ENCODE measurements at regions not wholly inside any gene's neighbourhood (a gene's known extent, or its start where the extent isn't known, plus 50 kb on each side); places are given as distances from the start of the nearest gene placed in this dataset.

DNA sequence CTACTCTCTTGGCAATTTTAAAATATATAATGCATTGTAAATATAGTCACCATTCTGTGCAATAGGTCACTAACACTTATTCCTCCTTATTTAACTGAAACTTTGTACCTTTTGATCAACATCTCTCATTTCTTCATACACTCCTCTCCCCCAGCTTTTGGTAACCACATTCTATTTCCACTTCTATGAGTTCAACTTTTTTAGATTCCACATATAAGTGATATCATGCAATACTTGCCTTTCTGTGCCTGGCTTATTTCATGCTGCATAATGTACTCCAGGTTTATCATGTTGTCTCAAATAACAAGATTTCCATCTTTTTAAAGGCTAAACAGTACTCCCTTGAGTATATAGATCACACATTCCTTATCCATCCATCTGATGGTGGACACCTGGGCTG is 188.8 kb downstream of the NXNL2 start:
- Histone ChIP-seq H3K4me3 (ENCODE audit: low read depth, low read length) (no peak overlapping the region), H3K9me3 (ENCODE audit: control insufficient read depth, insufficient read depth, low read length) (no peaks in the 10 kb centered on the region), H3K27me3 (ENCODE audit: control insufficient read depth, insufficient read depth, low read length) (no peaks in the 10 kb centered on the region), H3K36me3 (ENCODE audit: control insufficient read depth, insufficient read depth, low read length) (no peaks in the 10 kb centered on the region), H3K4me1 (ENCODE audit: control insufficient read depth, insufficient read depth, low read length) (no peaks in the 10 kb centered on the region), H3K27ac (ENCODE audit: low read depth, low read length) (no peak overlapping the region)
- DNase-seq (ENCODE audit: low read depth in 4 of 6, low spot score in 6 of 6): no peak

DNA sequence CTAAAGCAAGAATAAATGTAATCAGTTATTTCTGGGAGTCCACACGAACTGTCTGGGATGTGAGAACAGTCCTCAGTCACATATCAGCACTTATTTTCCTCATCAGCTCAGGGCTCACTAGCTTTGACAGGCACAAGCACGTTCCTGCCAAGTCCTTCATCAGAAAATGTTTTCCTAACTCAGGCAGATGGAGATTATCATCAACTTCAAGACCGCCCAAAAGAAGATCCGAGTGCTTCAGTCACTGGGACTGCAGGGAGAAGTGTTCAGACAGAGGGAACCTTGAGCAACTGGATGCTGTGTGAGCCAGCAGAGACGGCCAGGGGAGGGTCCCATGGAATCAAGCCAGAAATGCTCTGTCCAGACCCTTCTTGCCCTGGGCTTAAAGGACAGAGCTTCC is 189.4 kb downstream of the NXNL2 start:
- no peaks in the 10 kb centered on the region for H3K36me3 ChIP-seq (ENCODE audit: control insufficient read depth, insufficient read depth, low read length)
- DNase-seq (ENCODE audit: low read depth in 4 of 6, low spot score in 6 of 6): peak in 1 of 6 donors; percentile 78
- 76% methylated on average over 5 of the region's 5 CpGs for WGBS (ENCODE audit: insufficient coverage)
- H3K9me3 ChIP-seq (ENCODE audit: control insufficient read depth, insufficient read depth, low read length): no peaks in the 10 kb centered on the region
- no peak overlapping the region for H3K4me3 ChIP-seq (ENCODE audit: low read depth, low read length)
- H3K4me1 ChIP-seq (ENCODE audit: control insufficient read depth, insufficient read depth, low read length): no peaks in the 10 kb centered on the region
- no peak overlapping the region for H3K27ac ChIP-seq (ENCODE audit: low read depth, low read length)
- H3K27me3 ChIP-seq (ENCODE audit: control insufficient read depth, insufficient read depth, low read length): no peaks in the 10 kb centered on the region

DNA sequence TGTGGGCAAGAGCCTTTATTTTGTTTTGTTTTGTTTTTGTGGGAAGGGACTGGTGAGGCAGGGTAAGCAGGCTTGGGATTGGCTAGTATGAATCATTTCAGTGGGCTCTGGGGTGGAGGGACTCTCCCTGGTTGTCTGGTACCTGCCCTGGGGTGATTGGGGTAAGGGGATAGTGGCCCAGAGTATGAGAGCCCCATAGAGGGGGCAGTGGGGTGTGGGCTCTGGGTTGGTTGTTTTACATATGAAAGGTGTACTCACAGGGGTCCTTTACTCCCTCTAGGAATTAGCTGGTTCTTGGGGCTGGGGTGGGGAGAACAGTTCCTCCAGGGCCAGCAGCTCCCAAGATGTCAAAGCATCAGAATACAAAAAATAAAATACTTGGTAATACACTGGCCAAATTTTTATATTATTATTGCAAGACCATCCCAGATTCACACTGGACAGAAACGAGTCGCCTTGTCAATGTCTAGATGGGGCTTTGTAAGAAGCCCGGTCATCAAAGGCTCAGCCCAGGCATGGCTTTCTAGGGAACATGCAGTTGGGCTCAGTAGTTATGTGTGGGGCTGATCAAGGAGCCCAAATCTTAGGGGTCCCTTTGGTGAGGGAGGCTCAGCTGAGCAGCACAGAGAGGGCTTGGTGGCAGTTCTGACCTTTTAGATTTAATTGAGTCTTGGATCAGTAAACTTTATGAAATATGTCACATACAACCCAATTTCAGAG is 190.5 kb downstream of the NXNL2 start:
- no peaks in the 10 kb centered on the region for H3K9me3 ChIP-seq (ENCODE audit: control insufficient read depth, insufficient read depth, low read length)
- 60% methylated on average over 3 of the region's 3 CpGs for WGBS (ENCODE audit: insufficient coverage)
- no peaks in the 10 kb centered on the region for H3K27me3 ChIP-seq (ENCODE audit: control insufficient read depth, insufficient read depth, low read length)
- no peak for DNase-seq (ENCODE audit: low read depth in 4 of 6, low spot score in 6 of 6)
- H3K36me3 ChIP-seq (ENCODE audit: control insufficient read depth, insufficient read depth, low read length): no peaks in the 10 kb centered on the region
- no peak overlapping the region for H3K4me3 ChIP-seq (ENCODE audit: low read depth, low read length)
- no peaks in the 10 kb centered on the region for H3K4me1 ChIP-seq (ENCODE audit: control insufficient read depth, insufficient read depth, low read length)
- H3K27ac ChIP-seq (ENCODE audit: low read depth, low read length): no peak overlapping the region

GRCh38 chr9:88726803-88727202 is 191.8 kb downstream of the NXNL2 start:
- DNase-seq (ENCODE audit: low read depth in 4 of 6, low spot score in 6 of 6): no peak
- H3K27me3 ChIP-seq (ENCODE audit: control insufficient read depth, insufficient read depth, low read length): no peaks in the 10 kb centered on the region
- no peaks in the 10 kb centered on the region for H3K4me1 ChIP-seq (ENCODE audit: control insufficient read depth, insufficient read depth, low read length)
- WGBS (ENCODE audit: insufficient coverage): 100% methylated on average over 1 of the region's 2 CpGs
- H3K27ac ChIP-seq (ENCODE audit: low read depth, low read length): no peak overlapping the region
- no peaks in the 10 kb centered on the region for H3K9me3 ChIP-seq (ENCODE audit: control insufficient read depth, insufficient read depth, low read length)
- no peak overlapping the region for H3K4me3 ChIP-seq (ENCODE audit: low read depth, low read length)
- H3K36me3 ChIP-seq (ENCODE audit: control insufficient read depth, insufficient read depth, low read length): no peaks in the 10 kb centered on the region

- Histone ChIP-seq H3K9me3 (ENCODE audit: control insufficient read depth, insufficient read depth, low read length) (no peaks in the 10 kb centered on the region), H3K4me1 (ENCODE audit: control insufficient read depth, insufficient read depth, low read length) (peaks cover 6% of the 10 kb centered on the region), H3K36me3 (ENCODE audit: control insufficient read depth, insufficient read depth, low read length) (no peaks in the 10 kb centered on the region), H3K27me3 (ENCODE audit: control insufficient read depth, insufficient read depth, low read length) (no peaks in the 10 kb centered on the region), H3K4me3 (ENCODE audit: low read depth, low read length) (no peak overlapping the region), H3K27ac (ENCODE audit: low read depth, low read length) (no peak overlapping the region)
- 100% methylated on average over 1 of the region's 1 CpG for WGBS (ENCODE audit: insufficient coverage)
- no peak for DNase-seq (ENCODE audit: low read depth in 4 of 6, low spot score in 6 of 6)
These were observed 195.8 kb downstream of the NXNL2 start for GRCh38 chr9:88730780-88731179.

GRCh38 chr9:88732128-88732527 is 197.2 kb downstream of the NXNL2 start:
- Histone ChIP-seq H3K4me3 (ENCODE audit: low read depth, low read length) (no peak overlapping the region), H3K27ac (ENCODE audit: low read depth, low read length) (peak overlapping the region; percentile 2), H3K36me3 (ENCODE audit: control insufficient read depth, insufficient read depth, low read length) (no peaks in the 10 kb centered on the region), H3K4me1 (ENCODE audit: control insufficient read depth, insufficient read depth, low read length) (peaks cover 6% of the 10 kb centered on the region), H3K9me3 (ENCODE audit: control insufficient read depth, insufficient read depth, low read length) (no peaks in the 10 kb centered on the region), H3K27me3 (ENCODE audit: control insufficient read depth, insufficient read depth, low read length) (no peaks in the 10 kb centered on the region)
- WGBS (ENCODE audit: insufficient coverage): 82% methylated on average over 4 of the region's 4 CpGs
- DNase-seq (ENCODE audit: low read depth in 4 of 6, low spot score in 6 of 6): peak in 1 of 6 donors; percentile 64

DNA sequence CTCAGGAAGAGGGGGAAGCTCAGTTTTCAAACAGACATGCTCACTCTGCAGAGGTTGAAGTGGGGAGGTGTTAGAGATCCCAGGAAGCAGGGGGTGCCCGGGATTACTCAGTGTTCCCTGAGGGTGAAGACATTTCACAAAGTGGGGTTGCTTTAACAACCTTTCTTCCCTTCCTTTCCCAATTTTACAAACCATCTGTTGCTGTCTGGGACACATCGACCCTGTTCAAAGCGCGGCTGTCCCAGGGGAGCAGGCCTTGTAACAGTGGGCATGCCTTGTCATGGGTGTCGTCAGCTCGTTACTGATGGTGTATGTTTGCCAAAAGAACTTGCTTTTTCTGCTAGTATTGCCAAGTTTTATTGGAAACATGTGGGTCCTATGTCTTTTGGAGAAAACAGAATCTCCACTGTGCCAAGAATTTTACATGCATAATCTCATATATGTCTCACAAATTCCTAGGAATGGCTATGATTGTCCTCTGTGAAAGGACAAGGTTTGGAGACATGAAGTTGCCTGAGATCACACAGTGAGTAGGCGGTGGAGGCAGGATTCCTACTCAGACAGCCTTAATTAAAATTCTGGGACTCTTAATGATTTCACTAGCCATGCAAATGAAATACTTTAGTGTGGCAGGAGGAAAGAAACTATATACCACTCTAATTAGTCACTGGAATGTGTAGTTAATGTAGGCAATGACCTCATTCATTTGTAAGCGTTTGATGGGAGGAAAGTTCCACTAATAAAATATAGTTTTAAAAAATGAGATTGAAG is 198.9 kb downstream of the NXNL2 start:
- no peaks in the 10 kb centered on the region for H3K27me3 ChIP-seq (ENCODE audit: control insufficient read depth, insufficient read depth, low read length)
- peak in 2 of 6 donors; percentile 59 to 94 for DNase-seq (ENCODE audit: low read depth in 4 of 6, low spot score in 6 of 6)
- H3K4me1 ChIP-seq (ENCODE audit: control insufficient read depth, insufficient read depth, low read length): peaks cover 9% of the 10 kb centered on the region
- H3K36me3 ChIP-seq (ENCODE audit: control insufficient read depth, insufficient read depth, low read length): no peaks in the 10 kb centered on the region
- no peaks in the 10 kb centered on the region for H3K9me3 ChIP-seq (ENCODE audit: control insufficient read depth, insufficient read depth, low read length)
- no CpG with 5 or more reads among the region's 8 CpGs for WGBS (ENCODE audit: insufficient coverage)
- H3K4me3 ChIP-seq (ENCODE audit: low read depth, low read length): no peak overlapping the region
- H3K27ac ChIP-seq (ENCODE audit: low read depth, low read length): peak overlapping the region; percentile 35

DNA sequence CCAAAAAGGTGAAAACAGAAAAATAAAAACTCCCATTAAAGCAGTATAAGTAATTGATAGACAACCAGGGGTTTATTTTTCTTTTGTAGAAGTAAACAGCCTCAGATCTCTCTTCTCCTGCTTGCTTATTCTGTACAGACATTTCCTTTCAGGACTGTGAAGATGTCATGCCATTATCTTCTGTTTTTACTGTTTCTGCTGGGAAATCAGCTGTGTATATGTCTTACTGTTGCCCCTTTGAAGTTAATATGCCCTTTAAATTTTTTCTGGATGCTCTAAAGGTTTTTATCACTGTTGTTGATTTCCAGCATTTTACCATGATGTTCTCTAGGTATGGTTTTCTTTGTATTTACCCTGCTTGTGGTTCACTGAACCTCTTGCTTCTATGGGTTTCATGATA is 199.5 kb downstream of the NXNL2 start:
- peak overlapping the region; percentile 35 for H3K27ac ChIP-seq (ENCODE audit: low read depth, low read length)
- no peaks in the 10 kb centered on the region for H3K9me3 ChIP-seq (ENCODE audit: control insufficient read depth, insufficient read depth, low read length)
- peak in 1 of 6 donors; percentile 29 for DNase-seq (ENCODE audit: low read depth in 4 of 6, low spot score in 6 of 6)

DNA sequence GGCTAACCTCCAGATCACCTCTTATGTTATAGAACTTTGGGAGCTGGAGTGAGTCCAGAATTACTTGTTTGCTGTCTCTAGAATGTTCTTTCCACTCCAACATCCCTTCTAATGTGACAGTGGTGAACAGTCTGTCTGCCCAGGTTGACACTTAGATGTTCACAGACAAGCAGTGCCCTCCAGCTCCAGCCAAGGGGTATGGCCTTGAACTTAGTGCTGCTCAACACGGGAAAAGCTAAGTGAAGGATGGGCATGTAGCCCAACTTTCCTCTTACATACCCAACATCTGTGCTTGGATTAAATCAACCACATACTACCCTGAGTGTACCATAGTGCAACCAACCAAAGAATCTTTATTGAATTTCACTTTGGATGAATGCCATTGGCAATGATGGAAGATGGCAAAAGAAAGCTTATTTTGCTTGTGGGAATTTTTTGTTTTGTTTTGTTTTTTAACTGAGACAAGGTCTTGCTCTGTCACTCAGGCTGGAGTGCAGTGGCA is 201.2 kb downstream of the NXNL2 start:
- no CpG with 5 or more reads among the region's 1 CpG for WGBS (ENCODE audit: insufficient coverage)
- Histone ChIP-seq H3K9me3 (ENCODE audit: control insufficient read depth, insufficient read depth, low read length) (no peaks in the 10 kb centered on the region), H3K27ac (ENCODE audit: low read depth, low read length) (no peak overlapping the region), H3K4me1 (ENCODE audit: control insufficient read depth, insufficient read depth, low read length) (peaks cover 9% of the 10 kb centered on the region), H3K4me3 (ENCODE audit: low read depth, low read length) (no peak overlapping the region), H3K36me3 (ENCODE audit: control insufficient read depth, insufficient read depth, low read length) (no peaks in the 10 kb centered on the region), H3K27me3 (ENCODE audit: control insufficient read depth, insufficient read depth, low read length) (no peaks in the 10 kb centered on the region)
- no peak for DNase-seq (ENCODE audit: low read depth in 4 of 6, low spot score in 6 of 6)

More for the DNA sequence above, 199.5 kb downstream of the NXNL2 start:
- Histone ChIP-seq H3K4me1 (ENCODE audit: control insufficient read depth, insufficient read depth, low read length) (peaks cover 9% of the 10 kb centered on the region), H3K36me3 (ENCODE audit: control insufficient read depth, insufficient read depth, low read length) (no peaks in the 10 kb centered on the region), H3K4me3 (ENCODE audit: low read depth, low read length) (no peak overlapping the region), H3K27me3 (ENCODE audit: control insufficient read depth, insufficient read depth, low read length) (no peaks in the 10 kb centered on the region)

GRCh38 chr9:88737031-88737430 is 202.1 kb downstream of the NXNL2 start:
- Histone ChIP-seq H3K27me3 (ENCODE audit: control insufficient read depth, insufficient read depth, low read length) (no peaks in the 10 kb centered on the region), H3K4me1 (ENCODE audit: control insufficient read depth, insufficient read depth, low read length) (peaks cover 10% of the 10 kb centered on the region), H3K27ac (ENCODE audit: low read depth, low read length) (no peak overlapping the region), H3K36me3 (ENCODE audit: control insufficient read depth, insufficient read depth, low read length) (no peaks in the 10 kb centered on the region), H3K9me3 (ENCODE audit: control insufficient read depth, insufficient read depth, low read length) (no peaks in the 10 kb centered on the region), H3K4me3 (ENCODE audit: low read depth, low read length) (no peak overlapping the region)
- WGBS (ENCODE audit: insufficient coverage): 66% methylated on average over 3 of the region's 4 CpGs
- DNase-seq (ENCODE audit: low read depth in 4 of 6, low spot score in 6 of 6): no peak

Data from spinal cord (tissue), 9 donors.